ENCODE measurements at regions not wholly inside any gene's neighbourhood (a gene's known extent, or its start where the extent isn't known, plus 50 kb on each side); places are given as distances from the start of the nearest gene placed in this dataset.
"Not testable (repeated sequence)": the region's sequence is repeated elsewhere in the genome, so short reads cannot be mapped to it uniquely, and the experiment has no call there.

DNA sequence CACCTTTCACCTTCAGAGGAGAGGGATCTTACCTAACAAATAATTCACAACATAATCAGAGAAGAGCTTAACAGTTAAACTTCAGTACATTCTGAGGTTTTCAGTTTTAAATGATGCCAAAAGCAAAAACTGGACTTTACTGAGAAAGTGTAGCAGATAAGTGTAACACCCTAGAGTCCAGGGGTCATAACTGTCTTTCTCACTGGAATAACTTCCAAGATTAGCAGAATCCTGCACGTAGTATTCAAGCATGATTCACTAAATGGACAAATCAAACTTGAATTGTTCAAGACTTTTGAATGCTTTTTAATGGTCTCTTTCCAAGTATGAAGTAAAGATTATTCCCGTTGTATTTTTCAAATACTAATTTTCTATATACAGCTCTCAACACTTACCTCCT is 180.1 kb upstream of the NREP start:
- DNase-seq = no peak

GRCh38 chr5:111935835-111936234 is 178.8 kb upstream of the NREP start:
- no peak for DNase-seq

DNA sequence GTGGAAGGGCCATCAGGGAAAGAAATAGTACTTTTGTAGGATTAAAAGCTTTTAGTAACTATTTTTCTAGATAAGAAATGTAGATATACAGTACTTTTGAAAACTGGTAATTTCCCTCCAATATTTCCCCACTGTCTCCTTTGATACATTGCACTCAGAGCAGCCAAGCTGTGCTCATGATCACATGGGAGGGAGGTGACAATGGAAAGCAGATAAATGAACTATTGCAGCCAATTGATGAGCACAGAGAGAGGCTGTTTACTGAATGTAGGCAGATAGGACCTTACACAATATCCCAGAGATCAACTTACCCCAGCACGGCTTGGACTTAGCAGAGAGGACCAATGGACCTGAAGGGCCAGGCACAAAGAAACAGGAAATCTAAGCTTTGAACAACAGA is 178.0 kb upstream of the NREP start:
- no peak for DNase-seq

DNA sequence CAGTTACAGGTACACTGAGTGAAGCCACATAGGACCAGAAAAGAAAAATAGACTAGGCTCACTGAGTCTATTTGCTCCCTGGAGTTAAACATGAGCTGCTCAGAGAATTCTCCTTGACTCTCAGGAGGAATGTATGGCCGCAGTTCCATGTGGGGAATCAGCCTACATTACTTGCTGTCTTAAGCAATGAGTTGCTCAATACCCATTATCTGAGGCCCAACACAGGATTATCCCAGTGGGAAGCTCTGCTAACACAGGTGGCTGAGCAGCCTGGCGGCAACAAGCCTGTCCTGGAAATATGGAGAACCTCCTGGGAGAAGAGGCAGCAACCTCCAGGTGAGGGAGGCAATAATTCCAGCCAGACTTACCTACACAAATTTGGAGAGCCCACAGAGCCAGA is 177.5 kb upstream of the NREP start:
- no peak for DNase-seq

DNA sequence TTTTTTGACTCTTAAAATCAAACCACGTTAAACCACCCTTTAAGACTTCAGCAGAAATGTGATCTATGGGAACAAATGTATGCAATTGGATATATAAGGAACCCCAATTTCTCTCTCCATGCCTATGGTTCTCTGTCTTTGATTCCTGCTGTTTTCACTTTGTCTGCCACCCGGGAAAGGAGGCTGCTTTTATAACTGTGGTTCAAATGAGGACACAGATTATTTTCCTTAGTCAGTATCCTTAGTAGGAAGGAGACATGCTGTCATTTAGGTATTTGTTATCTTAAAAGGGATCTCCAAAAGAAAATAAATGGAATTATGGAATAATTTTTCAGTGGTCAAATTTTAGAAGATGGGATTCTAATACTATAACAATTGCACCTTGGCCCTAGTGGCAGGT is 176.1 kb upstream of the NREP start:
- no peak for DNase-seq

- peak; percentile 31 for DNase-seq
These were observed 175.6 kb upstream of the NREP start for GRCh38 chr5:111932628-111933027.

GRCh38 chr5:111932199-111932598 is 175.2 kb upstream of the NREP start:
- DNase-seq = no peak

DNA sequence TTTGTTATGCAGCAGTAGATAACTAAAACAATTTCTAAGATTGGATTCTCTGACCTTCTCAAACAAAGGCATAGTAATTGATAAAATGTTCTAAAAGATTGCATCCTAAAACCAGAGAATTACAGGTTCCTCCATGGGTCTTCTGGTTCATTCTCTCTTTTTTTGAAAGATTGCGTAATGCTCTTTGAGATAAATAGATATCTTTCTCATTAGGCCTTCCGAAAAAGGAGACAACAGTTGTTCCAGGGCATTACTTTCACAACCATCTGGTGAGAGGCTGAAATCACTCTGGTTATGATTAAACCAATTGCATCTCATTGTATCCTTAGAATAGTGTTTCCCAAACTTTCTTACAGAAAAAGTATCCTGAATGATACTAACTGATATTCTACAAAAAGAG is 174.7 kb upstream of the NREP start:
- no peak for DNase-seq

- DNase-seq = no peak
These were observed 174.0 kb upstream of the NREP start for GRCh38 chr5:111930905-111931461.

- no peak for DNase-seq
These were observed 173.5 kb upstream of the NREP start for GRCh38 chr5:111930449-111930848.

DNA sequence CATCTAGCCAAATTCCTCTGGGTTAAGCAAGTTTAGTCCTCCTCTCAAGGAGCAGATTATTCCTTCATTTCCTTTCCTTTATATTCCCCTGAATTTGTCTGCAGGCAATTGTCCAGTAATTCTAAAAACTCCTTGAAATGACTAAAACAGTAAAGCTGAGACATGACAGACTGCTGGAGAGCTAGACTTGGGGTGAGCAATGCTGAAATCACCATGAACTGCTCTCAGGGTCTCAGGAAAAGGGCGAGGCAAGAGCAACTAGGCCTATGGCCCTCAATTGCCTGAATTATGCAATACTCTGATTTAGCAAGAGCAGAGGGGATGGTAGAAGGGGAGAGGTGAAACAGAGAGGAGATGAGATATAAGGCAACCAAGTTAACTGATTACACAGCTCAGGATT is 172.9 kb upstream of the NREP start:
- no peak for DNase-seq

- DNase-seq = no peak
These were observed 172.3 kb upstream of the NREP start for GRCh38 chr5:111929261-111929660.

GRCh38 chr5:111928511-111928910 is 171.5 kb upstream of the NREP start:
- DNase-seq = no peak

- DNase-seq = no peak
These were observed 170.2 kb upstream of the NREP start for GRCh38 chr5:111927191-111927590.

DNA sequence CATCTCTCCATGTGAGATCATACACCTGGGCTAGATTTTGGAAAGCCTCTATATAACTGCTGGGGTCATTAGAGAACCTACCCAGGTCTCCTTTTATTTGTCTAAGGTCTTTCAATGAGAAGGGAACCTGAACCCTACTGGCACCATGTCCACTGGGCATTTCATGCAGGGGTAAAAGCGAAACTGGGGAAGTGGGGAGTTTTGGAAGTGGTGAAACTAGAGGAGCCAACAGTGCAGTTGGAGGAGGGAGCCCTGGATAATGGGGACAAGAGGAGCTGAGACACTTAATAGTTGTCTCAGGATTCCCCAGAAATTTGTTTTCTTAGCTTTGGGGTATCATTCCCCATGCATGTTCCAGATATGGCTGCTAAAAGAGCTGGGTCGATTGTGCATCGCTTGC is 169.0 kb upstream of the NREP start:
- no peak for DNase-seq

GRCh38 chr5:111922344-111922743 is 165.3 kb upstream of the NREP start:
- DNase-seq = no peak

DNA sequence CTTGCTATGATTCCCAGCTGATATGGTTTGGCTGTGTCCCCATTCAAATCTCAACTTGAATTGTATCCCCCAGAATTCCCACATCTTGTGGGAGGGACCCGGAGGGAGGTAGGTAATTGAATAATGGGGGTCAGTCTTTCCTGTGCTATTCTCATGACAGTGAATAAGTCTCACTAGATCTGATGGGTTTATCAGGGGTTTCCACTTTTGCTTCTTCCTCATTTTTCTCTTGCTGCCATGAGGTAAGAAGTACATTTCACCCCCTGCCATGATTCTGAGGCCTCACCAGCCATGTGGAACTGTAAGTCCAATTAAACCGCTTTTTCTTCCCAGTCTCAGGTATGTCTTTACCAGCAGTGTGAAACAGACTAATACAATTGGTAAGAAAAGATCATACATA is 164.7 kb upstream of the NREP start:
- DNase-seq = not testable (repeated sequence)

- DNase-seq = no peak
These were observed 158.1 kb upstream of the NREP start for GRCh38 chr5:111914966-111915636.

DNA sequence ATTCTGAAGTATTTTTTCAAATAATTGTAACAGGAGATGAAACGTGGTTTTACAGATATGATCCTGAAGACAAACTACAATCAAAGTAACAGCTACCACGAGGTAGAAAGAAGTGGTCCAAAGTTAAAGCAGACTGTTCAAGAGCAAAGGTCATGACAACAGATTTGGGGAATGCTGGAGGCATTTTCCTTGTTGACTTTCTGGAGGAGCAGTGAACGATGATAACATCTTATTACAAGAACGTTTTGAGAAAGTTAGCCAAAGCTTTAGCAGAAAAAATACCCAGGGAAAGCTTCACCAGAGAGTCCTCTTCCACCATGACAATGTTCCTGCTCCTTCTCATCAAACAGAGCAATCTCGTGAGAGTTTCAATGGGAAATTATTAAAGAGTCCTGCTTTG is 145.4 kb upstream of the NREP start:
- no peak for DNase-seq

DNA sequence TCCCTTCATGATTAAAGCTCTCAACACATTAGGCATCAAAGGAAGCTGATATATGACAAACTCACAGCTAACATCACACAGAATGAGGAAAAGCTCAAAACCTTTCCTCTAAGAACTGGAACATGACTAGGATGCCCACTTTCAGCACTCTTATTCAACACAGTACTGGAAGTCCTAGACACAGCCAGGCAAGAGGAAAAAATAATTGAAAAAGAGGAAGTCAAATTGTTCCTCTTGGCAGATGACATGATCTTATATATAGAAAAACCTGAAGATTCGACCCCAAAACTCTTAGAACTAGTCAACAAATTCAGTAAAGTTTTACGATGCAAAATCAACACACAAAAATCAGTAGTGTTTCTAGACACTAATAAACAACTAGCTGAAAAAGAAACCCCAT is 144.3 kb upstream of the NREP start:
- no peak for DNase-seq

GRCh38 chr5:111892949-111893348 is 136.0 kb upstream of the NREP start:
- DNase-seq = no peak

DNA sequence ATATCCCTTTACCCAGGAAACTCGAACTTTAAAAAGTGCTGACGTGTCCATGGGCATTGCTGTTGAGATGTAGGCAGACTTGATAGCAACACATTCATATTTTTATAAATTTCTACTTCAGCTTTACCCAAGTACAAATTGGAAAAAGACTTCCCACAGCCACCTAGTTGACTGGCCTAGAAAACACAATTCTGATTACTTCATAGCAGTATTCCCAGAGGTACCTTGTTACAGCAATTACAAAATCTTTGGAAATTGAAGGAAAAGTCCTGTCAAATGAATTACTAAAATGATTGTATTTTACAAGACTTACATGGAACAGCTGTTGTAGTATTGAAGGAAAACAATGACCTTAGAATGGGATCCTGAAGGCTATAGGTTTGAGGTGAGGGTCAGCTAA is 130.7 kb upstream of the NREP start:
- DNase-seq = no peak

DNA sequence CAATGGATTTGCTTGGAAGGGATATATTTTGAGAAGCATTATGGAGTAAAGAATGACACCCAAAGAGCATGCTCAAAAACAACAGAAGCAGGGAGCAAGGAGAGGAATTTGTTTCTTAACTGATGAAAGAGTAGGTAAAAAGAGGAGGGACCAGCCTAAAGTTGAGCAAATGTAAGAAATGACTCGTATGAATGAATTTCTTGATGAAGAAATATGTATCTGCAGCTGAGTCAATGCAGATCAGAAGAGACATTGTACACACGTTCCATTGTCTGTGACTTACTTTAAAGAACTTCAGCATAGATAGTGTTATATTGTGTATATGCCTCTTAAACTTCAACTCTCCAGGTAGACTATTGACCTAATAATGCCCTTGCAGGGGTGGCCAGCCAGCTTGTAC is 112.7 kb upstream of the NREP start:
- no peak for DNase-seq

DNA sequence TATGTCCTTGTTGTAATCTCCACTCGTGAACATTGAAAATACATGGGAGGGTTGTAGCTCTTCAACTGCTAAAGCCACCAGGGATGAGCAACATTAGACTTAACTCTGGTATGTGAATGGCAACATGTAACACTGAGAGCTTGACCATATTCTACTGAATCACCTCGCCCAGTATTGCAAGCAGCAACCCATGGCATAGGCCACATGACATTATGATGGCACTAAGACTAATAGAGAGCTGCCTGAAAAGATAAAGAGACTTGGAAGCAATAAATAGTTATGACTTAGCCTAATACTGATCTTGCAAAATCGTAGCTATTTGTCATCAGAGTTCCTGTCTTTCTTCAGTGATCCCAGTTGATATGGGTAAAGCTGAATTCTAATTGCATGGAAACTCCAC is 108.4 kb upstream of the NREP start:
- no peak for DNase-seq

- DNase-seq = no peak
These were observed 106.8 kb upstream of the NREP start for GRCh38 chr5:111863801-111864200.

All from NCI-H2227 treated with DMSO at 0.1 percent for 48 hours (cell line).